AG04450 (cell line): ENCODE measurements at regions not wholly inside any gene's neighbourhood (a gene's known extent, or its start where the extent isn't known, plus 50 kb on each side); places are given as distances from the start of the nearest gene placed in this dataset.

ENCODE experiments used
- CTCF ChIA-PET: fragments of 300-600, 350-600 bp; formaldehyde crosslinking; extraction: SDS; loops from one replicate; lab custom pipeline; 2022; ENCODE audit warnings: antibody characterized with exemption, inconsistent platforms; lab: Charles Lee
- POLR2A ChIA-PET: fragments of 350-600 bp; formaldehyde crosslinking; extraction: SDS; loops from one replicate; lab custom pipeline; 2021; ENCODE audit warnings: antibody characterized with exemption, inconsistent platforms; lab: Yijun Ruan, JAX
- DNase-seq: peaks from one replicate; pipeline ENCODE4 v3.0.0-alpha.2; 2011; ENCODE audit warnings: low read depth, low spot score
- H3K27ac ChIP-seq: one replicate; pipeline ENCODE4 v1.5.1; 2012; ENCODE audit warnings: low read depth, low read length, control low read depth
- H3K27me3 ChIP-seq: one replicate; pipeline ENCODE4 v1.6.0; 2012; ENCODE audit warnings: low read length; ENCODE audit not compliant: control insufficient read depth, insufficient read depth
- H3K4me3 ChIP-seq: 2 replicates; pipeline ENCODE4 v1.5.1; 2011; ENCODE audit warnings: mild to moderate bottlenecking, low read depth, low read length, control low read depth
- H3K9me3 ChIP-seq: 2 replicates; pipeline ENCODE4 v1.5.1; 2012; ENCODE audit warnings: low read length; ENCODE audit not compliant: control insufficient read depth, insufficient read depth
- TF ChIP-seq, protein P1 (sequence below): IDR thresholded peaks from 2 replicates; pipeline ENCODE4 v1.5.1; 2011; ENCODE audit warnings: low read depth, low read length, control low read depth, inconsistent platforms

DNA sequence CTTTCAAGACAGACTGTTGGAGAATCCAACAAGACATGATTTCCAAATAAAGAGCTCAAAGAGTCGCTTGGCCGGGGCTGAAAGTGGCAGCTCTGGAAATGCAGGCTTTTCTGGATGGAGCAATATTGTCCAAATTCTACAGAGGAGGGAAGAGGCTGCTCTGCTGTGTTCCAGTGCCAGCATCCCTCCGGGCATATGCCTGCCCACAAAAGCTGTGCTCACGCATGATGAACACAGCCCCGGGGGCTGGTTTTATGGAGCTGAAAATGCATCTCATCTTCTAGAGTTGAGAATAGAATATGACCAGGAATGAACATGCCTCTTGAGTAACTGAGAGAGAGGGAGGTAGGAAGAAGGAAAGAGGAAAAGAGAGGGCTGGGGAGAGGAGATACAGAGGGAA is 74.7 kb upstream of the TOX3 start:
- DNase-seq: no peak
- CTCF ChIA-PET: no interaction called here
- peaks cover 10% of the 10 kb centered on the region; the same call in 1 of the 2 replicates for H3K9me3 ChIP-seq
- TF ChIP-seq, protein P1, sequence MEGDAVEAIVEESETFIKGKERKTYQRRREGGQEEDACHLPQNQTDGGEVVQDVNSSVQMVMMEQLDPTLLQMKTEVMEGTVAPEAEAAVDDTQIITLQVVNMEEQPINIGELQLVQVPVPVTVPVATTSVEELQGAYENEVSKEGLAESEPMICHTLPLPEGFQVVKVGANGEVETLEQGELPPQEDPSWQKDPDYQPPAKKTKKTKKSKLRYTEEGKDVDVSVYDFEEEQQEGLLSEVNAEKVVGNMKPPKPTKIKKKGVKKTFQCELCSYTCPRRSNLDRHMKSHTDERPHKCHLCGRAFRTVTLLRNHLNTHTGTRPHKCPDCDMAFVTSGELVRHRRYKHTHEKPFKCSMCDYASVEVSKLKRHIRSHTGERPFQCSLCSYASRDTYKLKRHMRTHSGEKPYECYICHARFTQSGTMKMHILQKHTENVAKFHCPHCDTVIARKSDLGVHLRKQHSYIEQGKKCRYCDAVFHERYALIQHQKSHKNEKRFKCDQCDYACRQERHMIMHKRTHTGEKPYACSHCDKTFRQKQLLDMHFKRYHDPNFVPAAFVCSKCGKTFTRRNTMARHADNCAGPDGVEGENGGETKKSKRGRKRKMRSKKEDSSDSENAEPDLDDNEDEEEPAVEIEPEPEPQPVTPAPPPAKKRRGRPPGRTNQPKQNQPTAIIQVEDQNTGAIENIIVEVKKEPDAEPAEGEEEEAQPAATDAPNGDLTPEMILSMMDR: no peak
- H3K4me3 ChIP-seq: no peak overlapping the region
- POLR2A ChIA-PET: no interaction called here
- no peak overlapping the region for H3K27ac ChIP-seq
- H3K27me3 ChIP-seq: no peaks in the 10 kb centered on the region

DNA sequence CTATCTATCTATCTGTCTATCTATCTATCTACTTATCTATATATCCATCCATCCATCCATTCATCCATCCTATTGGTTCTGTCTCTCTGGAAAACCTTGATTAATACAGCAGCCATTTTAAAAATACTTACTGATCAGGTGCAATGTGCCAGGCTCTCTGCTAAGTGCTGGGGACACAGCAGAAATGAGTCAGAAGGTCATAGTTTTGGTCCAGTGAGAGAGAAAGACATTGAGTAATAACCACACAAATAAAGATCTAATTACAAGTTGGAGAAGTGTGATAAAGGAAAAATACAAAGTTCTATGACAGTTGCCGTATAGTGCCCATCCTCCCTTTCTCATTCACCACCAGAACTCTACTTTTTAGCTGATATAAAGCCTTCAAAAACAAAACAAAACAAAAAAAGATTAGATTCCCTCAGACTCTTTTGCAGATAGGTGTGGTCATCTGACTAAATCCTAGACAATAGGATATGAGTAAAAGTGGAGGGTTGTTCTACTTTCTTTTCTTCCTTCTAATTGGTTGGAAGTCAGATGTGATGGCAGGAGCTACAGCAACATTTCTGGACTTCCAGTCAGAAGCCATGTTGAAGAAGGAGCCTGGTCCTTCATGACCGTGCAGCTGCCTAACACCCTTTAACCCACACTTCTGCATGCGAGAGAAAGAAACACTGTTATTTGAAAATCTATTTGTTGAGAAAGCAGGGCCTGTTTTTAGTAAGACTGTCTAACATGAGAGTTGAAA is 72.0 kb upstream of the TOX3 start:
- CTCF ChIA-PET: no interaction called here
- Histone ChIP-seq H3K4me3 (no peak overlapping the region), H3K9me3 (peaks cover 19% of the 10 kb centered on the region), H3K27me3 (no peaks in the 10 kb centered on the region), H3K27ac (no peak overlapping the region)
- no peak for DNase-seq
- TF ChIP-seq, protein P1: no peak
- POLR2A ChIA-PET: no interaction called here

DNA sequence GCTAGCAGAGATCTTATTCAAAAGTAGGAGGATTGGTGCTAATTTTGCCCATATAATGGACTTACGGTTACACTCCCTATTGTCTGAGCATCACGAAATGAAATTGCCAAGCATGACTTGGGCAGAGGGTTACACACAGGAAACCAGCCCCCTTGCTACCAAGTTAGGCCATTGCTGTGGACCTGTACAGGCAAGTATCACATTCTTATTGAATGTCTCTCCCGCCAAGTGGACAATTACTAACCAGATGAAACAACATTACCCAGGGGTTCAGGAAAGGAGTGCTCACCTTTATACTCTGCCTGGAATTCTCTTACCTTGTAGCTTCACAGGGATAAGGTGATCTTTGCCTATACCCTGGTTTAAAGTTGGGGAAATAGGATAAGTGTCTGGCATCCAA is 70.6 kb upstream of the TOX3 start:
- Histone ChIP-seq H3K27me3 (no peaks in the 10 kb centered on the region), H3K9me3 (peaks cover 19% of the 10 kb centered on the region), H3K4me3 (no peak overlapping the region), H3K27ac (no peak overlapping the region)
- ChIA-PET CTCF (no interaction called here), POLR2A (no interaction called here)
- DNase-seq: no peak
- TF ChIP-seq, protein P1: no peak

DNA sequence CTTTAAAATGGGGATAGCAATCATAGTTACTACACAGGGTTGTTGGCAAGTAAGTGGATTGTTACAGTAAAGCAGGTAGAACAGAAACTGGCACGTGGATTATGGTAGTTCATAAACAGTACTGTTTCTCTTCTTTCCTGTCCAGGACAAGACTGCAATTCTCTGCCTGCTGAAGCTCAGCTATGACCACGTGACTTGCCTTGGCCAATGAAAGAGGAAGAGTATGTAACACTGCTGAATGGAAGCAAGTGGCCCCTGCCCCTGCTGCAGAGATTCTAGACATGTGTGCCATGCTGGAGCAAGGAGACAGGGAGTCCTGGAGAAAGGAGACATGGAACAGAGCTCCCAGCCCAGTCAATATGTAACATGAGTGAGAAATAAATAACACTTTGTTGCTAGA is 66.6 kb upstream of the TOX3 start:
- Histone ChIP-seq H3K27ac (no peak overlapping the region), H3K4me3 (no peak overlapping the region), H3K9me3 (peaks cover 13% of the 10 kb centered on the region), H3K27me3 (no peaks in the 10 kb centered on the region)
- CTCF ChIA-PET: no interaction called here
- POLR2A ChIA-PET: no interaction called here
- no peak for DNase-seq
- TF ChIP-seq, protein P1: no peak

DNA sequence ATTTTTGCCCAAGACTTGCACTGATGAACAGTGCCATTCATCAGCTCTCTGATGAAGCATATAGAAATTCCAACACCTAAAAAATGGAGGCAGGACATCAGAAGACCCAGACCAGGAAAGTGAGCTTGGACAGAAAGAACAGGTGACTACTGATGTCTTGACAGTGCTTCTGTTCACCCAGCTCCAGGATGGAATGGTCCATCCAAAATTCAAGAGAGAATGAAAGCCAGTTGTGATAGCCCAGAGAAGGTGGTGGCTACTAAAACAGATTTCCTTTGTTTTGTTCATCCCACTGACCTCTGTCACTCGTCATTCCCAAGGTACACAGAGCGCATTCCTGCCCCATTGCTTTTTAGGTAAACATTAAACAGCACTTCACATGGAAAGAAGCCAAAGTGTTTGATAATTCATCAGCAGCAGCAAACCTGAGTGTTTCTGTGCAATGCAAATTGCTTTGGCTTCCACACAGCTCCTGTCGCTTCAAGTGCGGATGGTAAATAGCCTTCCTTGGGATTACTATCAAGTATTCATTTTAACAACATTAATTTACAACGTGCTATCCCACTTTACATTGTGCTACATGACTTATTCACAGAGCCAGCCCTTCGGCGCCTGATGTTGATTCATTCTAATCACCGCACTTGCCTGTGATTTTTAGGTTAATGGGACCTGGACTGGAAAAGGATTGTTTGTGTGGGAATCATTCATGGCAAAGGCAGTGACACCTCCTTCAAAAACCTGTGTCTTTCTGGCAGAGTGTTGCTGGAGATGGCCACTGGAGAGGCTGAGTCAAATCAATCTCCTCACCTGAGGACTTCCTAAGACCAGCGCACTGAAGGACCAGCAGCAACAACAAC is 65.1 kb upstream of the TOX3 start:
- Histone ChIP-seq H3K27me3 (no peaks in the 10 kb centered on the region), H3K4me3 (no peak overlapping the region), H3K9me3 (peaks cover 12% of the 10 kb centered on the region), H3K27ac (no peak overlapping the region)
- ChIA-PET POLR2A (no interaction called here), CTCF (no interaction called here)
- TF ChIP-seq, protein P1: no peak
- no peak for DNase-seq
